ENCODE measurements at regions not wholly inside any gene's neighbourhood (a gene's known extent, or its start where the extent isn't known, plus 50 kb on each side); places are given as distances from the start of the nearest gene placed in this dataset.

- TF ChIP-seq CTCF (conservative IDR thresholded peaks at IDR 0.05; ENCODE audit: low read depth, low read length) (no peak), EZH2 (IDR thresholded peaks at IDR 0.05; ENCODE audit: low read length, unreplicated experiment) (no peak)
These were observed 441.4 kb downstream of the COL12A1 start for GRCh38 chr6:74764486-74764885.
